Neural progenitor cell (in vitro differentiated cells): ENCODE measurements at regions not wholly inside any gene's neighbourhood (a gene's known extent, or its start where the extent isn't known, plus 50 kb on each side); places are given as distances from the start of the nearest gene placed in this dataset.

ENCODE experiments used
- DNase-seq: peaks from one replicate; pipeline ENCODE4 v3.0.0-alpha.2; 2016; ENCODE audit warnings: low spot score
- H2AFZ ChIP-seq: fragments of 200-600 bp; sonication (generic); replicated peaks from 2 replicates; pipeline ENCODE4 v1.6.1; 2016; ENCODE audit warnings: antibody characterized with exemption
- H3F3A ChIP-seq: fragments of 200-600 bp; sonication (generic); 2 replicates; pipeline ENCODE4 v1.6.1; 2016; ENCODE audit warnings: antibody characterized with exemption, low read depth
- H3K27ac ChIP-seq: fragments of 200-600 bp; sonication (generic); 2 replicates; pipeline ENCODE4 v1.5.1; 2016; ENCODE audit warnings: mild to moderate bottlenecking
- H3K27me3 ChIP-seq: fragments of 200-600 bp; sonication (generic); 2 replicates; pipeline ENCODE4 v1.6.1; 2016; ENCODE audit warnings: mild to moderate bottlenecking, moderate library complexity
- H3K36me3 ChIP-seq: fragments of 200-600 bp; sonication (generic); 2 replicates; pipeline ENCODE4 v1.5.1; 2016
- H3K4me1 ChIP-seq: fragments of 200-600 bp; sonication (generic); 2 replicates; pipeline ENCODE4 v1.6.1; 2016; ENCODE audit warnings: mixed run types
- H3K4me2 ChIP-seq: fragments of 200-600 bp; sonication (generic); 2 replicates; pipeline ENCODE4 v1.6.1; 2016
- H3K4me3 ChIP-seq: fragments of 200-600 bp; sonication (generic); 2 replicates; pipeline ENCODE4 v1.5.1; 2016
- H3K79me2 ChIP-seq: fragments of 200-600 bp; sonication (generic); 2 replicates; pipeline ENCODE4 v1.6.1; 2016; ENCODE audit warnings: low read depth
- H3K9ac ChIP-seq: fragments of 200-600 bp; sonication (generic); 2 replicates; pipeline ENCODE4 v1.6.1; 2016
- H3K9me3 ChIP-seq: fragments of 200-600 bp; sonication (generic); 2 replicates; pipeline ENCODE4 v1.5.1; 2016; ENCODE audit warnings: low read depth
- H4K20me1 ChIP-seq: fragments of 200-600 bp; sonication (generic); 2 replicates; pipeline ENCODE4 v1.6.1; 2016; ENCODE audit warnings: low read depth
- H3K27ac Mint-ChIP-seq: 3 replicates; pipeline ENCODE4 v1.8.0; 2021; ENCODE audit warnings: mixed read lengths
- H3K27me3 Mint-ChIP-seq: 2 replicates; pipeline ENCODE4 v1.8.0; 2022; ENCODE audit warnings: low read depth, mild to moderate bottlenecking, inconsistent platforms, moderate library complexity, mixed read lengths; ENCODE audit not compliant: insufficient read depth
- H3K36me3 Mint-ChIP-seq: 3 replicates; pipeline ENCODE4 v1.8.0; 2021; ENCODE audit warnings: mixed read lengths
- H3K4me1 Mint-ChIP-seq: 3 replicates; pipeline ENCODE4 v1.8.0; 2021; ENCODE audit warnings: mixed read lengths
- H3K4me3 Mint-ChIP-seq: 3 replicates; pipeline ENCODE4 v1.8.0; 2021; ENCODE audit warnings: mild to moderate bottlenecking, moderate library complexity, mixed read lengths
- H3K9me3 Mint-ChIP-seq: 3 replicates; pipeline ENCODE4 v1.8.0; 2020; ENCODE audit warnings: mixed read lengths
- EZH2 ChIP-seq: fragments of 200-600 bp; sonication (generic); IDR thresholded peaks from 2 replicates; pipeline ENCODE4 v1.6.1; 2017; ENCODE audit warnings: antibody characterized with exemption, mild to moderate bottlenecking, moderate library complexity
- EZH2phosphoT487 ChIP-seq: fragments of 200-600 bp; sonication (generic); IDR thresholded peaks from 2 replicates; pipeline ENCODE4 v1.6.1; 2017; ENCODE audit warnings: antibody characterized with exemption
- TF ChIP-seq, protein P1 (sequence below): fragments of 200-600 bp; sonication (generic); IDR thresholded peaks from 2 replicates; pipeline ENCODE4 v1.5.1; 2017; ENCODE audit warnings: antibody characterized with exemption, mild to moderate bottlenecking

DNA sequence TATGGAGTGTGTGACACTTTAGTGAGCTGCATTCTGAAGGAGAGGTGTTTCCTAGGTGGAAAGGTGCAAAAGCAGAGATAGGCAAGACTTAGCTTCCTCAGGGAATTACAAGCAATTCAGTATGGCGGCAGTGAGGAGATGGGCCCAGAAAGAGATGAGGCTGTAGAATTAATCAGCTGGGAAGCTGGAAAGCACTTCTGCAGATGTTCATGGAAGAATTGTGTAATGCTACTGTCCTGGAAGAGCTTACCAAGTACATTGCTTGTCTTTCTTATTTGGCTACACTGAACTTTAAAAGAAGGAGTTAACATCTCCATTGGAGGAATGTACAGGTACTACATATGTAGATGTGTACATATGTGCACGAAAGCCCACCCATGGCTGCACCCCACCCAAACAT lies 103.7 kb upstream of the DPT start:
- Mint-ChIP-seq H3K27me3 (no peaks in the 10 kb centered on the region), H3K36me3 (no peaks in the 10 kb centered on the region), H3K4me1 (peaks cover 17% of the 10 kb centered on the region), H3K4me3 (no peak overlapping the region), H3K9me3 (peaks cover 2% of the 10 kb centered on the region), H3K27ac (no peak overlapping the region)
- Histone ChIP-seq H4K20me1 (no peaks in the 10 kb centered on the region), H3K27me3 (no peaks in the 10 kb centered on the region), H3K27ac (no peak overlapping the region), H3K4me1 (peaks cover 6% of the 10 kb centered on the region), H3K9me3 (no peaks in the 10 kb centered on the region), H3K36me3 (no peaks in the 10 kb centered on the region), H3F3A (no peaks in the 10 kb centered on the region), H3K4me2 (no peak overlapping the region), H3K4me3 (no peak overlapping the region), H3K79me2 (no peaks in the 10 kb centered on the region), H3K9ac (no peak overlapping the region), H2AFZ (no peak overlapping the region)
- TF ChIP-seq EZH2 (no peak), EZH2phosphoT487 (no peak)
- TF ChIP-seq, protein P1, sequence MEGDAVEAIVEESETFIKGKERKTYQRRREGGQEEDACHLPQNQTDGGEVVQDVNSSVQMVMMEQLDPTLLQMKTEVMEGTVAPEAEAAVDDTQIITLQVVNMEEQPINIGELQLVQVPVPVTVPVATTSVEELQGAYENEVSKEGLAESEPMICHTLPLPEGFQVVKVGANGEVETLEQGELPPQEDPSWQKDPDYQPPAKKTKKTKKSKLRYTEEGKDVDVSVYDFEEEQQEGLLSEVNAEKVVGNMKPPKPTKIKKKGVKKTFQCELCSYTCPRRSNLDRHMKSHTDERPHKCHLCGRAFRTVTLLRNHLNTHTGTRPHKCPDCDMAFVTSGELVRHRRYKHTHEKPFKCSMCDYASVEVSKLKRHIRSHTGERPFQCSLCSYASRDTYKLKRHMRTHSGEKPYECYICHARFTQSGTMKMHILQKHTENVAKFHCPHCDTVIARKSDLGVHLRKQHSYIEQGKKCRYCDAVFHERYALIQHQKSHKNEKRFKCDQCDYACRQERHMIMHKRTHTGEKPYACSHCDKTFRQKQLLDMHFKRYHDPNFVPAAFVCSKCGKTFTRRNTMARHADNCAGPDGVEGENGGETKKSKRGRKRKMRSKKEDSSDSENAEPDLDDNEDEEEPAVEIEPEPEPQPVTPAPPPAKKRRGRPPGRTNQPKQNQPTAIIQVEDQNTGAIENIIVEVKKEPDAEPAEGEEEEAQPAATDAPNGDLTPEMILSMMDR = no peak
- DNase-seq = no peak

DNA sequence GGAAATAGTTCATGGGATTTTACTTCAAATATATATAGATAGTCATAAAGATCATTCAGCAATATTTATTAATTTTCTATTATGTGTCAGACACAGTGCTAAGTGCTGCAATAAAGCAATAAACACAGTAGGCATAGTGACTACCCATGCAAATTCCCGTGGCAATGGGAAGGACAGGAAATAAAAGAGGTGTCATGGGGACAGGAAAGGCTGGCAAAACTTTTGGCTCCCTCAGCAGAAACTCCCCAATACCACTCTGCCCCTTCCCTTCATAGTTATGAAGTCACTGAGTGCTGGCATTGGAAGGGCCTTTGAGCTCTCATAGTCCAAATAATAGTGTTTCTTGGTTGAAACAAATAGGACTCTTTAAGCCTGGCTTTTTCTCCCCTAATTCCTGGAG lies 104.4 kb upstream of the DPT start:
- Histone ChIP-seq H4K20me1 (no peaks in the 10 kb centered on the region), H3K4me1 (peaks cover 6% of the 10 kb centered on the region), H3K4me3 (no peak overlapping the region), H3K27ac (no peak overlapping the region), H3K9ac (no peak overlapping the region), H3K27me3 (no peaks in the 10 kb centered on the region), H2AFZ (no peak overlapping the region), H3F3A (no peaks in the 10 kb centered on the region), H3K9me3 (no peaks in the 10 kb centered on the region), H3K36me3 (no peaks in the 10 kb centered on the region), H3K4me2 (no peak overlapping the region), H3K79me2 (no peaks in the 10 kb centered on the region)
- Mint-ChIP-seq H3K27me3 (no peaks in the 10 kb centered on the region), H3K9me3 (peaks cover 7% of the 10 kb centered on the region), H3K4me3 (no peak overlapping the region), H3K27ac (no peak overlapping the region), H3K4me1 (peaks cover 17% of the 10 kb centered on the region), H3K36me3 (no peaks in the 10 kb centered on the region)
- no peak for DNase-seq
- no peak for TF ChIP-seq EZH2

DNA sequence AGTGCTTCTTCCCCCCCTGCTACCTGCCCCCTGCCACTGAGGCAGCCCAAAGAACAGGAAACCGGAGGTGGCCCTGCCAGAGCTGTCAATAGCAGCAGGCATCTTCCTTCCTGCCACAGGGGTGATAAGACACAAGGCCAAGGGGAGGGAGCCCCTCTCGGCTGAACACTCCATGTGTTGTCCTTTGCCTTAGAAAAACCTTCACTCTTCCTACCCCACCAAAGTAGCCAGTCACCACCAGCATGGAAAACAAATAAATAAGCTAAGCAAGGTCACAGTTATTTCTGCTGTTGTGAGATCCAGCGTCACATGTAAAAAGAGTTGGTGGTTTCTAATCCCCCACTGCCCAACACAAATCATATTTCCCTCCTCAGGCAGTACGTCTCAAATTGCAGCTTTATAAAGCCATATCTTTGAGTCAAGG lies 104.8 kb upstream of the DPT start:
- Histone ChIP-seq H3K4me1 (peaks cover 6% of the 10 kb centered on the region), H3K27ac (no peak overlapping the region), H3K27me3 (no peaks in the 10 kb centered on the region), H3K9ac (no peak overlapping the region), H3K9me3 (no peaks in the 10 kb centered on the region), H2AFZ (no peak overlapping the region), H3K36me3 (no peaks in the 10 kb centered on the region), H3K79me2 (no peaks in the 10 kb centered on the region), H4K20me1 (no peaks in the 10 kb centered on the region), H3K4me2 (no peak overlapping the region), H3F3A (no peaks in the 10 kb centered on the region), H3K4me3 (no peak overlapping the region)
- no peak for DNase-seq
- TF ChIP-seq EZH2phosphoT487 (no peak), EZH2 (no peak)
- TF ChIP-seq, protein P1 = no peak
- peaks cover 17% of the 10 kb centered on the region for H3K4me1 Mint-ChIP-seq
- no peaks in the 10 kb centered on the region for H3K36me3 Mint-ChIP-seq
- H3K27ac Mint-ChIP-seq = no peak overlapping the region
- peaks cover 7% of the 10 kb centered on the region for H3K9me3 Mint-ChIP-seq
- H3K4me3 Mint-ChIP-seq = no peak overlapping the region
- no peaks in the 10 kb centered on the region for H3K27me3 Mint-ChIP-seq

DNA sequence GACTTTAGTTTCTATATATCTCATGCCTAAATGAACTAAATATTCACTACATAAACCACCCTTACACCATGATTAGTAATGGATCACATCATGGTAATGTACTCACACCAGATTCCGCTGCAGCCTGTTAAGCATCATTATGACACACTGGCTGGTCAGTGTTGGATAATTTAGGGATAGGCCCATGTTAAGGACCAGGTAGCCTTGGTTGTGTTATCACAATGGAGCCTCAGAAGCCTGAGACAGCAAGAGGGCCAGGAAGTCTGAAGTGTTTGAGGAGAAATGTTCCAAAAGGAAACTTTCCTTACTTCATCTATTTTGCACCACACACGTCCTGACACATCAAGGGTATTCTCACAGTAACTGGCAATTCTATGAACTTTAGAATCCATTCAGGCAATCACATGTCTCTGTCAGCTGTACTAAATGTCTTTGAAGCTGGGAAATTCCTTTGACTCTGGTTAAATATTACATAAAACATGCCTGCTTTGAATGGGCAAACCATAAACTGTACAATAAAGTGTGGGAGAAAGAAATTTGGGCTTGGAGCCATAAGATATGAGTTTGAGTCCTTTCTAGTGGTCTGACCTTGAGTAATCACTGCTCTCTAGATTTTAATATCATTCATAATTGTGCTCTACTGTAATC lies 105.3 kb upstream of the DPT start:
- peaks cover 7% of the 10 kb centered on the region for H3K9me3 Mint-ChIP-seq
- H4K20me1 ChIP-seq = no peaks in the 10 kb centered on the region
- no peak overlapping the region for H3K27ac Mint-ChIP-seq
- TF ChIP-seq EZH2phosphoT487 (no peak), EZH2 (no peak)
- TF ChIP-seq, protein P1 = no peak
- no peak overlapping the region for H3K27ac ChIP-seq
- DNase-seq = no peak
- H2AFZ ChIP-seq = no peak overlapping the region
- H3K4me3 ChIP-seq = no peak overlapping the region
- H3K36me3 Mint-ChIP-seq = no peaks in the 10 kb centered on the region
- no peak overlapping the region for H3K4me3 Mint-ChIP-seq
- no peaks in the 10 kb centered on the region for H3K27me3 Mint-ChIP-seq
- no peaks in the 10 kb centered on the region for H3F3A ChIP-seq
- no peaks in the 10 kb centered on the region for H3K36me3 ChIP-seq
- H3K4me2 ChIP-seq = no peak overlapping the region
- H3K79me2 ChIP-seq = no peaks in the 10 kb centered on the region
- H3K27me3 ChIP-seq = no peaks in the 10 kb centered on the region
- H3K4me1 Mint-ChIP-seq = peaks cover 16% of the 10 kb centered on the region
- peaks cover 5% of the 10 kb centered on the region for H3K4me1 ChIP-seq
- H3K9me3 ChIP-seq = no peaks in the 10 kb centered on the region
- no peak overlapping the region for H3K9ac ChIP-seq
